B cell (primary cell): ENCODE measurements at regions not wholly inside any gene's neighbourhood (a gene's known extent, or its start where the extent isn't known, plus 50 kb on each side); places are given as distances from the start of the nearest gene placed in this dataset.

Experiments
- CTCF ChIP-seq: fragments of 200-600 bp; IDR thresholded peaks from one replicate; pipeline ENCODE4 v1.8.0; 2022; ENCODE audit warnings: antibody characterized with exemption, mild to moderate bottlenecking
- EZH2 ChIP-seq: IDR thresholded peaks from 2 replicates; pipeline ENCODE4 v1.6.1; 2012; ENCODE audit warnings: borderline replicate concordance, low read depth, mild to moderate bottlenecking, moderate library complexity, low read length; ENCODE audit not compliant: insufficient read depth, poor library complexity, severe bottlenecking

- TF ChIP-seq CTCF (no peak), EZH2 (no peak)
These were observed 79.4 kb upstream of the MAP4K3 start for GRCh38 chr2:39516347-39517101.
